Inflammatory macrophage treated with lipopolysaccharide for 4 hours (primary cell): ENCODE measurements at regions not wholly inside any gene's neighbourhood (a gene's known extent, or its start where the extent isn't known, plus 50 kb on each side); places are given as distances from the start of the nearest gene placed in this dataset.
A peak's percentile ranks its signal among the peaks of the same experiment; 100 is the strongest.

ENCODE experiments used
- DNase-seq: peaks from one replicate; pipeline ENCODE4 v3.0.0-alpha.2; 2020

GRCh38 chr2:45300026-45300750 lies 290.9 kb upstream of the SIX2 start:
- no peak for DNase-seq

- DNase-seq, result no peak
Measured at GRCh38 chr2:45299361-45299760, 290.1 kb upstream of the SIX2 start.

DNA sequence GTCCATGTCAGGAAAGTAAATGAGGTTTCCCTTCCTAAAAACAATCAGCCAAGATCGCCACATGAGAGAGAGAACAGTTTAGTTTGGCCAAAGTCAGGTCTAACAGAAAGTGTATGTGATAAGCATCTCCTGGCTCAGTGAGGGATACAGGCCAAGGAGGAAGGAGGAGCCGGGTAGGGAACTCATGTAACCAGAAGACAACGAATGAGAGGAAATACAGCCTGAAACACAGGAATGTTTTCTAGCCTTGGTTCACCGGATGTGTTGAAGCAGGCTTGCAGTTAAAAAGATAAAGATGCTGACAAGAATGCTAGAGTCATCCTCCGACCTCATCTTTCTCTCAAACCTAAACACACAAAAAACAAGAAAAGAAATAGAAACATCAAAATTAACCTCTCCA lies 283.9 kb upstream of the SIX2 start:
- no peak for DNase-seq

DNA sequence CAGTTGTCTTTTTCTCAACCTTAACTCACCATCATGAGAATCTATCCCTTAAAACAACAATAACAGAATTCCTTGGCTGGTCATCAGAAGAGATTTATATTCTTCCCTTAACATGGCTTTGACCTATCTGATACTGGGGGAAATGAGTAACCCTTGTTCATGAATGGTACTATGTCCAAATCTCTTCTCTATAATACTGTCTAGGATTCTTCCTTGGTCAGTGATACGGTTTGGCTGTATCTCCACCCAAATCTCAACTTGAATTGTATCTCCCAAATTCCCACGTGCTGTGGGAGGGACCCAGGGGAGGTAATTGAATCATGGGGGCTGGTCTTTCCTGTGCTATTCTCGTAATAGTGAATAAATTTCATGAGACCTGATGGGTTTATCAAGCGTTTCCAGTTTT lies 282.0 kb upstream of the SIX2 start:
- no peak for DNase-seq

GRCh38 chr2:45289997-45290709 lies 280.9 kb upstream of the SIX2 start:
- DNase-seq, result peak; percentile 1

- DNase-seq, result no peak
Measured at GRCh38 chr2:45288532-45289417, 279.5 kb upstream of the SIX2 start.

DNA sequence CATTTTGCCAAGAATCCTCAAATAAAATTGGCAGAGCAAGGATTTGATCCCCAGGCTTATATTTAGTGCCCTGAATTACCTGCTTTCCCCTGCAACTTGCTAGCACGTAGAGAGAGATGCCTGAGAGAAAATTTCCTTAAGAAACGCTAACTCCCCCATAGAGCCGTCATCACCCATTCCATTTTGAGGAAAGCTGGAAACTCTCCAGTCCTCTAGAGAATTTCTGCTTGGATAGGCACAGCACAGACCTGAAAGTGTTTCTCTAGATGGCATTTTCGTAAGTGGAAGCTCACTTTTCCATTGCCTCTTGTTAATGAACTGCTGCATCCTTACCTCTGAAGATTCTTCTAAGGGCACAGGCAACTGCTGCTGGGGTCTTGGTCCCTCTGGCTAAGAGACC lies 277.8 kb upstream of the SIX2 start:
- no peak for DNase-seq

DNA sequence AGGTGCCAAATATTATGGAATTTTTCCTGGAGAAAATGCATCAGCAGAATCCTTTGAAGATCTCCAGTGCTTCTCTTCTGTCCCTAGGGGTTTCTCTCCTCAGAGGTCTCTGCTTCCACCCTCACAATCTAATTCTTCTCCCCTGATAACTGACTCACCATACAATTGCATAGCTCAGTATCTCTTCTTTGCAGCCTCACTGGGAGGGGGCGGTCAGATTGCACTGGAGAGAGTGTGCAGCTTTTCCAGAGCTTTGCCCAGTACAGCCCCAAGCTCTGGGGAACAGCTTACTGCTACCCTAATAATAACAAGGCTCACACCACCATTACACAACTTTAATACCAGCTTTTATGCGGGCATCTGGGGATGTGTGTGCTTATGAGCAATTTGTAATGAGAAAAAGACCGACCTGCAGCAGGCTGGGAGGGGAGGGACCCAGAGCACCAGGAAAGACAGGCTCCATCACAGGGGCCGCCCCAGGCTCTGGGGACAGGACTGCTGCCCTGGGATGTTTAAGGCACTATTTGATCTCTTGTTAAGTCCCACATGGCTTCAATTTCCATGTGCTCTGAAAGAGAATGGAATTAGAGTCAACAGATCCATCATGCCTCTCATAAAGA lies 276.6 kb upstream of the SIX2 start:
- no peak for DNase-seq

DNA sequence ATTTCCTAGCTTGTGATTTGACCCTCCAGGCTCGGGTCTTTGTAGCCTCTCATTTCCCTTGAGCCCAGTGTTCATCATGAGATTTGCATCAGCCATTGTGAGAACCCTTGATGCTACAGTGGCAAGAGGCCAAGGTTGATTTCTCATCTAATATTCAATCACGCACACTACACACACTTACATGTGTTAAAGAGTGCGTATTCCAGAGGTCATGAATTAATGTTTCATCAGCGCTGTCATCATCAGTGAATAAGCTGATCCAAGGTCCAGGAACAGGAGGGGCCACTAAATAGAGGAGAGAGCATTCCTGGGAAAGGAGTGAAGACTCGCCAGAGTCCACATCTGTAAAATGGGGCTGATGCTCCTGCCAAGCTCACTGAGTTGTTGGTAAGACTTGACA lies 276.1 kb upstream of the SIX2 start:
- DNase-seq, result no peak

DNA sequence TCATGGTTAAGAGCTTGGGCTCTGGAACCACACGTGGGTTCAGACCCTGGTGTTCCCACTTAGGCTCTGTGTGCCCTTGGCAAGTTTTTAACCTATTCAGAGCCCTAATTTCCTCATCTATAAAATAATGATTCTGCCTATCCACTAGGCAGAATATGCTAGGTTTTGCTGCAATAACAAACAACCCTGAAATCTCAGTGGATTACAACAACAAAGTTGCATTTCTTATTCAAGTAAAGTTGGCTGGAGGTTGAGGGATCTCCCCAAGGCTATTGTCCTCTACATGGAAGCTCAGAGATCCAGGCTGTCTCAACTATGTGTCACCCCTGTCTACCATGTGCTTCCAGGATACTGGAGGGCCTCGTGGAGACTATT lies 275.4 kb upstream of the SIX2 start:
- no peak for DNase-seq

DNA sequence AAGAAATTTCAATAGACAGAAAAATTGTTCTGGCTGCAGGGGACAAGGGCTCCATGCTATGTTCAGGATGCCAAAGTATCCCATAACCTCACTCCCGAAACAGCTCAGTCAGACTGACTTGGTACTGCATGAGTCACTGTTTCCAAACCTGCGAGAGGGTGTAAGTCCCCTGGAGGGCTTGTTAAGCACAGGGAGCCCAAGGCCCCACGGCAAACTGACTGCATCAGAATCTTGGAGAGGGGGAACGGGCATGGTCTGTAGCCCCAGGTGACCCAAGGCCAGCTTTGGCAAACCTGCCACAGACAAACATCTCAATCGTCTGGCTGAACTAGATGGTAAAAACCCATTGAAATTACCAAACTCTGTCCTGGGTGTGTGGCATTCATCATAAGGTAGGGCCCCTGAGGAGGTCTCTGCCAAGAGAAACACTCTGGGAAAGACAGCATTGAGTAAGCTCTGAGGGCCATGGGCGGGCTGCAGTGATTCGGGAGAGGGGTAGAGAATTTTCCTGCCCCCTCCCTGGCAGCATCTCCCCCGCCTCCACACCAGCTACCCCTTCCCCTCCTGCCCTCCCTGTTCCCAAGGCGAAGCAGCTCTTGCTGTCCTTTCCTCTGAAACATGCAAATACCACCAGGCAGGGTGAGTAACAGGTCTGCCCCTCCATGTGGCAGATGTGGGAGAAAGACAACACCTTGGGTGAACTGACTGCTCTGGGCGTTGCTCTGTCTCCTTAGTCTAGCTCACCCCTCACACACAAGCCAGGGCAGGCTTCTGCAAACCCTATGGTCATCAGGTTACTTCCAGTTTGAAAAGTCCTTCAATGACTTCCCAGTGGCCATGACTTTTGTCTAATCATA lies 274.7 kb upstream of the SIX2 start:
- no peak for DNase-seq

GRCh38 chr2:45282646-45283045 lies 273.4 kb upstream of the SIX2 start:
- no peak for DNase-seq

DNA sequence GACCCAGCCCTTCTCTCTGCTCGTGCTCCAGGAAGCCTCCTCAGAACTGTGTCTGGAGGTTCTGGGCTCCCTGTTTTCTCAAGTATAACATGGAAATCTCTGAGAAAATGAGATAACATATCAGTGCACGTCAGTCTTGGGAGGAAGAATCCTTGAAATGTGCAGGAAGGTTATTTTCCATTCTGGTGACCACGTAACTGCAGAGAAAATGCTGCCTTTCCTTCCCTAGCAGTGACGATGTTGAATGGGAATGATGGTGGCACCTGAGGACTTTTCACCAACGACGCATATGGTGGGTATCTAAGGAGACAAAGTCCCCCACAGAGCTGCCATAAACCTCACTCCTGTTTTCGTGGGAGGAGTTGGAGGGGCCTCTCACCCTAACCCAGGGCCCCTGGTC lies 272.1 kb upstream of the SIX2 start:
- no peak for DNase-seq

DNA sequence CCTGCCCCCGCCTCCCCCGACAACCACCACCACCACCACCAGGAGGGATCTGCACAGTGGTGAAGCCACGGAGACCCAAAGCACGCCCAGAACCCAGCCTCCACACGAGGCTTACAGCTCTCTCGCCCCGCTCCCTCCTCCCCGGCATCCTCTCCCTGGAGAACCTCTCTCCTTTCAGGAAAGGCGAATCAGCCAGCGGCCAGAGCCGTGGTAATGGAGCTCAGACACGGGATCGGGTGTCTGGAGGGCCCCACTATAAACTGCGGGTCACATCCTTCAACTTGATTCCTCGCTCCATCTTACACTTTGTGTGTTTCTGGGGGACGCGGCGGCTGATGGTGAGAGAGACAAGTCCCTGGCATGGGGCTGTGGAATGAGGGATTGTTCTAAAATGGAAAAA lies 271.5 kb upstream of the SIX2 start:
- no peak for DNase-seq

GRCh38 chr2:45279356-45279755 lies 270.1 kb upstream of the SIX2 start:
- DNase-seq, result no peak

GRCh38 chr2:45278365-45279078 lies 269.3 kb upstream of the SIX2 start:
- no peak for DNase-seq

- no peak for DNase-seq
Measured at GRCh38 chr2:45276914-45277313, 267.7 kb upstream of the SIX2 start.

- DNase-seq, result no peak
Measured at GRCh38 chr2:45275806-45276205, 266.6 kb upstream of the SIX2 start.

- no peak for DNase-seq
Measured at GRCh38 chr2:45275242-45275805, 266.1 kb upstream of the SIX2 start.

GRCh38 chr2:45274250-45274926 lies 265.1 kb upstream of the SIX2 start:
- no peak for DNase-seq
